NCI-H226 (cell line): ENCODE measurements at regions not wholly inside any gene's neighbourhood (a gene's known extent, or its start where the extent isn't known, plus 50 kb on each side); places are given as distances from the start of the nearest gene placed in this dataset.

Source experiments
- DNase-seq: peaks from one replicate; pipeline ENCODE4 v3.0.0-alpha.2; 2015

GRCh38 chr4:151930372-151930771 lies 169.6 kb upstream of the GATB start:
- no peak for DNase-seq

- no peak for DNase-seq
Measured at GRCh38 chr4:151928112-151928511, 167.3 kb upstream of the GATB start.

GRCh38 chr4:151922811-151923210 lies 162.0 kb upstream of the GATB start:
- no peak for DNase-seq

- peak; percentile 58 for DNase-seq
Measured at GRCh38 chr4:151922306-151922705, 161.5 kb upstream of the GATB start.

GRCh38 chr4:151921811-151922210 lies 161.0 kb upstream of the GATB start:
- peak; percentile 74 for DNase-seq

- peak; percentile 69 for DNase-seq
Measured at GRCh38 chr4:151921386-151921785, 160.6 kb upstream of the GATB start.

- no peak for DNase-seq
Measured at GRCh38 chr4:151917145-151917734, 156.4 kb upstream of the GATB start.

GRCh38 chr4:151912632-151913031 lies 151.8 kb upstream of the GATB start:
- no peak for DNase-seq

- DNase-seq: no peak
Measured at GRCh38 chr4:151911970-151912369, 151.2 kb upstream of the GATB start.

GRCh38 chr4:151908734-151909497 lies 148.1 kb upstream of the GATB start:
- DNase-seq: no peak

GRCh38 chr4:151908201-151908600 lies 147.4 kb upstream of the GATB start:
- DNase-seq: no peak

GRCh38 chr4:151906438-151906837 lies 145.6 kb upstream of the GATB start:
- DNase-seq: no peak

GRCh38 chr4:151905197-151905596 lies 144.4 kb upstream of the GATB start:
- DNase-seq: no peak

- DNase-seq: no peak
Measured at GRCh38 chr4:151901631-151902030, 140.8 kb upstream of the GATB start.

- no peak for DNase-seq
Measured at GRCh38 chr4:151896880-151897279, 136.1 kb upstream of the GATB start.

GRCh38 chr4:151895671-151896070 lies 134.9 kb upstream of the GATB start:
- no peak for DNase-seq

- no peak for DNase-seq
Measured at GRCh38 chr4:151894246-151894645, 133.4 kb upstream of the GATB start.

GRCh38 chr4:151888367-151888866 lies 127.6 kb upstream of the GATB start:
- no peak for DNase-seq

GRCh38 chr4:151887816-151888180 lies 127.0 kb upstream of the GATB start:
- DNase-seq: no peak

GRCh38 chr4:151887031-151887815 lies 126.4 kb upstream of the GATB start:
- DNase-seq: peak; percentile 12

GRCh38 chr4:151885123-151885522 lies 124.3 kb upstream of the GATB start:
- no peak for DNase-seq

GRCh38 chr4:151883747-151884146 lies 122.9 kb upstream of the GATB start:
- DNase-seq: no peak

- no peak for DNase-seq
Measured at GRCh38 chr4:151882072-151882803, 121.4 kb upstream of the GATB start.
